GM19452 (cell line): ENCODE measurements at regions not wholly inside any gene's neighbourhood (a gene's known extent, or its start where the extent isn't known, plus 50 kb on each side); places are given as distances from the start of the nearest gene placed in this dataset.

Experiments used
- ATAC-seq: cut with Tn5 transposase; IDR thresholded peaks from one replicate; pipeline ENCODE4 v1.9.1; 2021; ENCODE audit not compliant: unreplicated experiment

- no peak for ATAC-seq
Observed at GRCh38 chr2:136407117-136407951, 289.4 kb upstream of the CXCR4 start.

- no peak for ATAC-seq
Observed at GRCh38 chr2:136404925-136405324, 287.0 kb upstream of the CXCR4 start.

GRCh38 chr2:136404176-136404575 is 286.2 kb upstream of the CXCR4 start:
- ATAC-seq, result no peak

GRCh38 chr2:136402281-136402680 is 284.3 kb upstream of the CXCR4 start:
- ATAC-seq, result no peak

- ATAC-seq, result no peak
Observed at GRCh38 chr2:136399667-136400289, 281.8 kb upstream of the CXCR4 start.

GRCh38 chr2:136395582-136395981 is 277.6 kb upstream of the CXCR4 start:
- ATAC-seq, result no peak

- peak; percentile 44 for ATAC-seq
Observed at GRCh38 chr2:136394136-136395060, 276.4 kb upstream of the CXCR4 start.

GRCh38 chr2:136393514-136393913 is 275.6 kb upstream of the CXCR4 start:
- ATAC-seq, result no peak

- ATAC-seq, result no peak
Observed at GRCh38 chr2:136392897-136393505, 275.1 kb upstream of the CXCR4 start.

GRCh38 chr2:136389809-136390208 is 271.9 kb upstream of the CXCR4 start:
- ATAC-seq, result peak; percentile 82

GRCh38 chr2:136386046-136386445 is 268.1 kb upstream of the CXCR4 start:
- no peak for ATAC-seq

GRCh38 chr2:136384531-136385303 is 266.8 kb upstream of the CXCR4 start:
- ATAC-seq, result peak; percentile 45

- ATAC-seq, result no peak
Observed at GRCh38 chr2:136383167-136383566, 265.2 kb upstream of the CXCR4 start.

GRCh38 chr2:136381722-136382633 is 264.0 kb upstream of the CXCR4 start:
- peak; percentile 77 for ATAC-seq

- ATAC-seq, result no peak
Observed at GRCh38 chr2:136381245-136381644, 263.3 kb upstream of the CXCR4 start.

GRCh38 chr2:136378712-136379595 is 261.0 kb upstream of the CXCR4 start:
- ATAC-seq, result no peak

GRCh38 chr2:136377423-136378382 is 259.8 kb upstream of the CXCR4 start:
- ATAC-seq, result no peak
